AG08395 (cell line): ENCODE measurements at regions not wholly inside any gene's neighbourhood (a gene's known extent, or its start where the extent isn't known, plus 50 kb on each side); places are given as distances from the start of the nearest gene placed in this dataset.
A peak's percentile ranks its signal among the peaks of the same experiment; 100 is the strongest.

ENCODE experiments used
- DNase-seq: peaks from one replicate; pipeline ENCODE4 v3.0.0; 2012; ENCODE audit warnings: mixed read lengths, low spot score

DNA sequence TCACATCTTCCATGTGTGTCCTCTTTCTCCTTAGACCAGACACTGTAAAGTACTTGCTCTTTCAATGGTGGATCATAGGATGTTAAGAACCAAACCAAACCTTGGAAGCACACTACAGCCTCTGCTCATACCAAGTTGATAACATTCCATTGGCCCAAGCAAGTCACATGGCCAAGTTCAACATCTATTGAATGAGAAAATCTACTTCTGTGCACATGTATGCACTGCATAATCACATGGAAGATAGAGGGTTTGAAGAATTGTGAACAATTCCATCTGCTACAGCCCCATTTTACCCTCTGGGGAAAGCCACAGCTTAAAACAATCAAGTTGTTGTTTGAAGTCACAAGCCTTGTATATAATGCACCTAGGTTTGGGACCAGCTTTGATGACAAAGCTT is 68.2 kb downstream of the MFAP3 start:
- DNase-seq = no peak

DNA sequence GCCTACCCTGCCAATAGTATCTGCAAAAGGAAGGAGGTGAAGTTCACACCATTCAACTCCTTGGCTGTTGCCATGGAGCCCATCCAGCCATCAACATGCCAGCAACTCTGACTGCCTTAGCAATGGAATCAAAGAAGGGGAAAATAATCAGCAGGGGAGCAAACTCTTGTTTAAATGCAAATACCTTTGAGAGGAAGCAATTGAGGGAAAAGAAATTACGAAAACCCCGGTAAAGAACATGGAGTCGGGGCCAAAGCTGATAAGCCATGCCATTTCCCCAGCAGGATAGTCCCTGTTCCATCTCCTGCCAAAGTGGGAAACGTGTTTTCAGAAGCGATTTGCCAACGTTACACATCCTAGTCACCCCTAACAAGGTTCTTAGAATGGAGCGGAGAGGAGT is 69.0 kb downstream of the MFAP3 start:
- DNase-seq = no peak

DNA sequence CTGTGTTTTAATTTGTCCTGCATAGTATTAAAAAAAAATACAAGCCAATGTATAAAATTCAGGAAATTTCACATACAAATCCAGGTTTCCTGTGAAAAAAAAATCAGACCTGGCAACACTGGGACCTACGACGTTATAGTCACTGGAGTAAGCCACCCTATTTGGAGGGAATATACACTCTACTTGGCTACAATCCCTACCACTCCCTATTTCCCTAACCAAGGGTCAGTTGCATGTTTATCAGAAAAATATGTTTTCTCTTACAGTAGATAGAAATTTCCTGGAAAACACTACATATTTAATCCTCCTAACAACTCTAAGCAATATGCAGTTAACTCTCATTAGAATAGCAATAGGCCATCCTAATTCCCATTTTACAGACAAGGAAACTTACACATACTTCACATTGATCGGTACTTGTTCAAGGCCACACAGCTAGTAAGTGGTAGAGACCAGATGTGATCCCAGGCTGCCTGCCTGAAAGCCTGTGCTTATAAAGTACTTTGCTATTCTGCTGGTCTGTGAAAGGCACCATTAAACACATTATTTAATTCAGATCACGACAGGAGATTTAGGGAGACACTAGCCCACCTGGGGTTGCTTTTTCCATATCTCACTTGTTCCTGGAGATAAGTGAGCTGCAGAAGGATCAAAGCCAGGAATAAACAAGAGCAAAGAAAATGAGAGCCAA is 70.8 kb downstream of the MFAP3 start:
- no peak for DNase-seq

DNA sequence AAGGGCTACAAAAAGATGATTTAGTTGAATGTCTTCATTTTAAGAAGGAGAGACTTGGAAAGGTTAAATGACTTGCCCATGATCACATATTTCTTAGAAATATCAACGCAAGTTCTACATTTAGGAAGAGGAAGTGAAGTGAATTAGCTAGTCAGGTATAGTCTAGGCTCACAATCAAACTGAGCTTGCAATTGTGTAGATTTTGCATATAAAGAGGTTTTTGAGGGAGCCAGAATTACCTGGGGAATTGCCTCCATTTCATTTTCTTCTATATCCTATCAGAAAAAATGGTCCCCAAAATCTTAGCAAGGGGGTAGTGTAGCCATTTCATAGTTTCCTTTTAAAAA is 71.3 kb downstream of the MFAP3 start:
- no peak for DNase-seq

GRCh38 chr5:154110716-154111115 is 71.9 kb downstream of the MFAP3 start:
- peak; percentile 65 for DNase-seq

DNA sequence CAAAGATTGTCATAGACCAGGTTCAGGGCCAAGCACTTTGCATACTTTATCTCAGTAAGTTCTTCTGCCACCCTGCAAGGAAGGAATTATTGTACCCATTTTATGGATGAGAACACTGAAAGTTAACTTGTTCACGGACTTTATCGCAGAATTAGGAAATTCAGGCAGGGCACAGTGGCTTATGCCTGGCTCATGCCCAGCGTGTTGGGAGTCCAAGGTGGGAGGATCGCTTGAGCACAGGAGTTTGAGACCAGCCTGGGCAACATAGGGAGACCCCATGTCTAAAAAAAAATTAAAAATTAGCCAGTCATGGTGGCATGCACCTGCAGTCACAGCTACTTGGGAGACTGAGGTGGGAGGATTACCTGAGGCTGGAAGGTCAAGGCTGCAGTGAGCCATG is 72.4 kb downstream of the MFAP3 start:
- no peak for DNase-seq

DNA sequence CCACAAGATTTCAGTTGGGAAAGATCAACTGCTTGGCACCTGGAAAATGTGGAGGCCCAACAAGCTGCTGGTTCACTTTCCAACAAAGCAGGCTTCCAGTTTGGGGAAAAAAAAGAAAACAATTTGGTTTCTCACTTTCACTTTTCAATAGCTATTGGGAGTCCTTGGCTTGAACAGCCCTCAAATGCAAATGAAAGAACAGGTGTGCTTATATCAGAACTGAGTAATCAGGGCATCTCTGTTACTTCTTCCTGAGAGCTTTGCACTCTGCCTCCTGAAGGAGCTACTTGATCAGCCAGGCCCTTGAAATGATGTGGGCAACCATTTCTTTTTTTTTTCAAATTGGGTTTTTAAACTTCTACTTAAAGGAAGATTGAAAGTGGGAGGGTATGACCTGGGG is 73.5 kb downstream of the MFAP3 start:
- no peak for DNase-seq

GRCh38 chr5:154115291-154115690 is 75.2 kb upstream of the GALNT10 start:
- DNase-seq = no peak

DNA sequence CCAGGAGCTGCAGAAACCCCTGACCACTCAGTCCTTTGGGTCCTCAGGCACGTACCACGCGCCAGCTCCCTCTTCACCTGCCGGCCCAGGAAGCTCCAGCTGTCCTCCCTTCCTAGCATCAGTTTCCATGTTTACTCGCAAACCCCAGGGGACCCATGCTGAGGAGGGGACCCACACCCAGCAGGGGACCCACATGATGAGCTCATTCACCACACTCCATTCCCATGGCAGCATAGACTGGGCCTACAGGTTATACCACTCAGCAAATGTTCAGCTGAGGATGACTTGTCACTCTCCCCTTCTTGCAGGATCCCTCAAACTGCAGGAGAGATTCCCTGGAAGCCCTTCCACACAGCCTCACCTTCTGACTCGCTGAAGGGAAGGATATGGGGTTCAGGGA is 73.5 kb upstream of the GALNT10 start:
- DNase-seq = no peak

GRCh38 chr5:154117930-154118329 is 72.6 kb upstream of the GALNT10 start:
- no peak for DNase-seq

GRCh38 chr5:154118385-154118784 is 72.1 kb upstream of the GALNT10 start:
- DNase-seq = no peak

DNA sequence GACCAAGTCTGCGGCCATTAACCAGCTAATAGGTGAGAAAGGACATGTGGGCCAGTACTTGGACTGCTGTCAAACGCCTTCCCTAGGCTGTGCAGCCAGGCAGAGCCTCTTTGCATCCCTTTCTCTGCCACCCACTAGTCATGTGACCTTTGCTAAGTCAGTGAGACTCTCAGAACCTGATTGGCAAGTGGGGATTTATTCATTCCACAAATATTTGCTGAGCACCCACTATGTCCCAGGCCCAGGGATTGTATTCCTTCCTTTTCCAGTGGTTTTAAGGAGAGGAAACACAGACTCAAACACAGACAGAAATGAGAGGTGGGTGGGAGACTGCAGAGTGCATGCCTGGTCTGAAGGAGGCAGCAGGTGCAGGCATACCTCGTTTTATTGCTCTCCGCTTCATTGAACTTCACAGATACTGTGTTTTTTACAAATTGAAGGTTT is 71.6 kb upstream of the GALNT10 start:
- peak; percentile 13 for DNase-seq

- DNase-seq = no peak
Measured at GRCh38 chr5:154129013-154129412, 61.5 kb upstream of the GALNT10 start.

DNA sequence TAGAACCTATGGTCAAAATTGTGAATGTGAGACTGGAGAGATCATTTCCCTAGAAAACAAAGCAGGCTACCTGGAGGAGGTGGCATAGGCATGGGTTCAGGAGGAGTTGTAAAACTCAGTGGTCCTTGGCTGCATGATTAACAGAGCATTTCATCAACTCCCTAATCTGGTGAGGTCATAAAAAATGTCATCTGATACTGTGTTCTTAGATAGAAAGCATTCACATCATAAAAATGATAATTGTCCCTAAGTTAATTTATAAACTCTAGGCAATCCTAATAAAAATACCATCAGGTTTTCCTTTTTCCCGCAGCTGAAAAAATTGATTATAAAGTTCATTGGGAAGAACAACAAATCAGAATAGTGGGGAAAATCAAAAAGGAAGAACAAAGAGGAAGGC is 60.6 kb upstream of the GALNT10 start:
- no peak for DNase-seq

DNA sequence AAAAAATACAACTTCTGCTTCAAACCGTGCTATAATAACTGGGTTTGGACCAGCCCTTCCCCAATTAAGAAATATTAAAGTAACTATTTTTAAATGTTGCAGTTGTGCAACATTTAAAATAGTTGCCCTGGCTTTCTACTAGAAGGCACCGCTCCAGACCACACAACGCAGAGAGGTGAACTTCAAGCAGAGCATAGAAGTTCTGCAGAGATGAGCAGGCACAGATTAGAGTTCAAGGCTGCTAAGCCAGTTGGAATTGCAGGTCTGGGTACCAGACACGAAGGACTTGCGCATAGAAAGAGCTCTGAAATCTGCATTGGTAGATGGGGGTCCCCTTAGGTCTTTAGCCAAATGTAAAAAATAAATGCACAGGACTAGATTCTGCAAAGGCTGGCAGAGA is 58.7 kb upstream of the GALNT10 start:
- DNase-seq = no peak

DNA sequence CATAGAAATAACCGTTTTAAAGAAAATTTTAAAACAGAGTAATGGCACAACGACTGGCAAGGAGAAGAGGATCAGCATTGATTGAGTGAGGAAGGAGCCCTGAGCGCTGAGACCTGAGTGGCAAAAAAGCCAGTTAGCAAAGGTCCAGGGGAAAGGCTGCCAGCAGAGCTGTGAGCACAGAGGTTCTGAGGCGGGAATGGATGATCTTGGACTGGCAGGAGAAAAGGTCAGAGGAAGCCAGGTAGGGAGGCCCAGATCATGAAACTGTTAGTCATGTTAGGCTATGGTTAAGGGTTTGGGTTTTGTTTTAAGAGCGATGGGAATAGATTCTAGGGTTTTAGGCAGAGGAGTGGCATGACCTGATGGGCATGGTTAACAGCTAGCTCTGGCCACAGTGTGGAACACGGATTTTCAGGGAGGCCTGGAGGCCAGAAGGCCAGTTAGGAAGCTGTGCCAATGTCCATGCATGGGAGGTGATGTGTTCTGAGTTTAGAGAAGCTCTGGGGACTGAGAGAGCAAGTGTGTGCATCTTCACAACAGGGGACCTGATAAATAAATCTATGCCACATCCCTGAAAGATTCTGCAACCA is 57.7 kb upstream of the GALNT10 start:
- DNase-seq = no peak

GRCh38 chr5:154133591-154133990 is 56.9 kb upstream of the GALNT10 start:
- no peak for DNase-seq

- no peak for DNase-seq
Measured at GRCh38 chr5:154134499-154134898, 56.0 kb upstream of the GALNT10 start.

- no peak for DNase-seq
Measured at GRCh38 chr5:154135125-154135817, 55.3 kb upstream of the GALNT10 start.

- DNase-seq = no peak
Measured at GRCh38 chr5:154136141-154136540, 54.4 kb upstream of the GALNT10 start.

- DNase-seq = no peak
Measured at GRCh38 chr5:154138701-154139100, 51.8 kb upstream of the GALNT10 start.

GRCh38 chr5:154140381-154140780 is 50.2 kb upstream of the GALNT10 start:
- no peak for DNase-seq
